ENCODE measurements at regions not wholly inside any gene's neighbourhood (a gene's known extent, or its start where the extent isn't known, plus 50 kb on each side); places are given as distances from the start of the nearest gene placed in this dataset.

DNA sequence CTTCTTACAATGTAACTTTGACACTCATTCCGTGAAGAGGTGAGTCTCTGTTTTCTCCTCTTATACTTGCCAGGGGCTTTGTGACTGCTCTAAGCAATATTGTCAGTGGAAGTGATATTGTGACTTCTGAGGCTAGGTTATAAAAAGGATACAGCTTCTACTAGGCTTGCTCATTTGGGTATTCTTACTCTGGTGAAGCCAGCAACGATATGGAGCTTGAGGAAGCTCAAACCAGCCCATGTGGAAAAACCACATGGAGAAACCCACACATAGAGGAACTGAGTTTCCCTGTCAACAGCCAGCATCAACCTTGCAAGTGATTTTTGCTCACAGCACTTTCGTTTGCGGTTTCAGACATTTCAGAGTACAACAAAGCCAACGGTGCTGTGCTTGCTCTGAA is 149.6 kb upstream of the SEMA3E start:
- WGBS, 2 donors (ENCODE audit: low coverage in 1 of 2), result 80 to 86% methylated on average over 2 to 4 of the region's 5 CpGs
- no peak for TF ChIP-seq EP300 (IDR thresholded peaks at IDR 0.05)
- TF ChIP-seq, protein P1, sequence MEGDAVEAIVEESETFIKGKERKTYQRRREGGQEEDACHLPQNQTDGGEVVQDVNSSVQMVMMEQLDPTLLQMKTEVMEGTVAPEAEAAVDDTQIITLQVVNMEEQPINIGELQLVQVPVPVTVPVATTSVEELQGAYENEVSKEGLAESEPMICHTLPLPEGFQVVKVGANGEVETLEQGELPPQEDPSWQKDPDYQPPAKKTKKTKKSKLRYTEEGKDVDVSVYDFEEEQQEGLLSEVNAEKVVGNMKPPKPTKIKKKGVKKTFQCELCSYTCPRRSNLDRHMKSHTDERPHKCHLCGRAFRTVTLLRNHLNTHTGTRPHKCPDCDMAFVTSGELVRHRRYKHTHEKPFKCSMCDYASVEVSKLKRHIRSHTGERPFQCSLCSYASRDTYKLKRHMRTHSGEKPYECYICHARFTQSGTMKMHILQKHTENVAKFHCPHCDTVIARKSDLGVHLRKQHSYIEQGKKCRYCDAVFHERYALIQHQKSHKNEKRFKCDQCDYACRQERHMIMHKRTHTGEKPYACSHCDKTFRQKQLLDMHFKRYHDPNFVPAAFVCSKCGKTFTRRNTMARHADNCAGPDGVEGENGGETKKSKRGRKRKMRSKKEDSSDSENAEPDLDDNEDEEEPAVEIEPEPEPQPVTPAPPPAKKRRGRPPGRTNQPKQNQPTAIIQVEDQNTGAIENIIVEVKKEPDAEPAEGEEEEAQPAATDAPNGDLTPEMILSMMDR (IDR thresholded peaks at IDR 0.05), result no peak
- TF ChIP-seq POLR2AphosphoS5 (IDR thresholded peaks at IDR 0.05), result no peak
- no peak for TF ChIP-seq POLR2A (IDR thresholded peaks at IDR 0.05)
- no peak for ATAC-seq
- Histone ChIP-seq H3K27ac (no peak overlapping the region), H3K9me3 (no peaks in the 10 kb centered on the region), H3K27me3 (no peaks in the 10 kb centered on the region), H3K4me1 (no peaks in the 10 kb centered on the region), H3K4me3 (no peak overlapping the region), H3K36me3 (no peaks in the 10 kb centered on the region)

DNA sequence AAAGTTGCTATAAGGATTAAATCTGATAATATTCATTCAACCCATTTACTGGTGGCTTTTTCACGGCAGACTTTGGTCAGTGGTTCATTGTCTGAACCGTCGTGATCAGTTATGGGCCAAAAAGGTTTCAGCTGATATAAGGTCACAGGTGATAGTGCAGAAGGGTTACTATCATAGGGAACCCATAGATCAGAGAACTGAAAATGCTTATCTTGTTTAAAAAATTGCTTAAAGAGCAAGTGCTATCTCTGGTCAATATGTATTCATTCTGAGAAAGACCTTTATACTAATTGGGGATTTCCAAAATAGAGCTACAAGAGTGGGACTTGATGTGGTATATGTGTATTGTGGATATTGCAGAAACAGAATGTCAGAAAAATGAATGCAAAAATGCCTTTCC is 147.8 kb upstream of the SEMA3E start:
- Histone ChIP-seq H3K4me1 (no peaks in the 10 kb centered on the region), H3K36me3 (no peaks in the 10 kb centered on the region), H3K4me3 (no peak overlapping the region), H3K27ac (no peak overlapping the region), H3K27me3 (no peaks in the 10 kb centered on the region), H3K9me3 (no peaks in the 10 kb centered on the region)
- WGBS, 2 donors (ENCODE audit: low coverage in 1 of 2), result 77 to 93% methylated on average over 3 of the region's 3 CpGs
- ATAC-seq, result no peak
- TF ChIP-seq POLR2A (IDR thresholded peaks at IDR 0.05) (no peak), POLR2AphosphoS5 (IDR thresholded peaks at IDR 0.05) (no peak), EP300 (IDR thresholded peaks at IDR 0.05) (no peak)
- TF ChIP-seq, protein P1 (IDR thresholded peaks at IDR 0.05), result no peak

DNA sequence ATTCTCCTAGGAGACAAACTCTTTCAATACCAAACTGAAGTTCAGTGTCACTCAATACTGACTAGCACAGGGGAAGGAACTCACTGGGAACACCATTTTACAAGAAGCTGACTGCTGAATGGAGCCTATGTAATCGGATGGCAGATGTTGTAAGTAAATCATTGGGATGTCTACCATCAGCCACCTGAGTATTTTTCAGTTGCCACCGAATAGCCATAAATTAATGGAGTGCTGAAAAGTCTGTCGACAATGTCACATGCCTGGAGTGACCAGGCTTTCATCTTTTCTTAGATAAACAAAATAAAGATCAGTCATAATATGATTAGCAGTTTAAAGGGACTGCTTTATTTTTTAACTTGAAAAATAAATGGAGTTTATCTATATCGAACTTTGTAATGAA is 145.9 kb upstream of the SEMA3E start:
- Histone ChIP-seq H3K4me3 (no peak overlapping the region), H3K27ac (no peak overlapping the region)
- TF ChIP-seq, protein P1 (IDR thresholded peaks at IDR 0.05), result no peak
- no peak for TF ChIP-seq POLR2A (IDR thresholded peaks at IDR 0.05)
- TF ChIP-seq EP300 (IDR thresholded peaks at IDR 0.05), result no peak
- TF ChIP-seq POLR2AphosphoS5 (IDR thresholded peaks at IDR 0.05), result no peak

DNA sequence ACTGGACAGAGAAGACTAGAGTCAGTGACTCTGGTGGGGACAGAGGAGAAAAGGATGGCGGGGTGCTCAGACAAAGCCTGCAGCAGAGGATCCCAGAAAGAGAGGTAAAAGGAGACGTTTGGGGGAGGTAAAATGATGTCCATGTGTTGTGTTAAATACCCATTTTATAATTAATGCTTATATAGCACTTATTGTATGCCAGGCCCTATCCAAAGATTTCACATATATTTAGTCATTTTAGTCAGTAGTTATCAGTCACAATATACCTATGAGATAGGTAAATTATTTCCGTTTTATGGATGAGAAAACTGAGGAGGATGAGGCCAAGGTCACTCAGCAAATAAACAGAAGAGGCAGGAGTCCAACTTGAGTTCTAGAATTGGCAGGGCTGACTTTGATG is 144.6 kb upstream of the SEMA3E start:
- Histone ChIP-seq H3K4me1 (no peaks in the 10 kb centered on the region), H3K36me3 (no peaks in the 10 kb centered on the region), H3K27ac (no peak overlapping the region), H3K9me3 (no peaks in the 10 kb centered on the region), H3K27me3 (no peaks in the 10 kb centered on the region), H3K4me3 (no peak overlapping the region)
- no peak for ATAC-seq
- no peak for TF ChIP-seq EP300 (IDR thresholded peaks at IDR 0.05)
- no peak for TF ChIP-seq POLR2A (IDR thresholded peaks at IDR 0.05)
- TF ChIP-seq, protein P1 (IDR thresholded peaks at IDR 0.05), result no peak
- no peak for TF ChIP-seq POLR2AphosphoS5 (IDR thresholded peaks at IDR 0.05)
- 66 to 79% methylated on average over 3 of the region's 3 CpGs for WGBS, 2 donors (ENCODE audit: low coverage in 1 of 2)

More for the DNA sequence above, 145.9 kb upstream of the SEMA3E start:
- Histone ChIP-seq H3K9me3 (no peaks in the 10 kb centered on the region), H3K4me1 (no peaks in the 10 kb centered on the region), H3K27me3 (no peaks in the 10 kb centered on the region), H3K36me3 (no peaks in the 10 kb centered on the region)
- 47 to 69% methylated on average over 4 of the region's 4 CpGs for WGBS, 2 donors (ENCODE audit: low coverage in 1 of 2)
- no peak for ATAC-seq

DNA sequence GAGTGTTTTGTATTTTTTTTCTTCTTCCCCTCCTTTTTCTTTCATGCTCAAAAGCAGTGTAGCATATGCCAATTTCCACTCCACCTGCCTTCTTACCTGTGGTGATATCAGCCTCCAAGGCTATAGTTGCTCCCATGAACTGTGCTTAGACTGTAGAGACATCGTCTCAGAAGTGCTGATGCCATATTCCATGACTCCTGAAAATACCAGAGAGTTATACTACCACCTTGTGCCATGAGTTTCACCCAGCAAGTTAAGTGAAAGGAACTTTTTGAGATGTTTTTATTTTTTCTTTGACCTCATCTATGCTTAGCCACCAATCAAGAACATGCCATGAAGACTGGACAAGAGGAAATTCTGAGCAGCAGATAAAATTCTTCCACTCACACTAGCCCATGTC is 142.8 kb upstream of the SEMA3E start:
- TF ChIP-seq POLR2AphosphoS5 (IDR thresholded peaks at IDR 0.05) (no peak), POLR2A (IDR thresholded peaks at IDR 0.05) (no peak), EP300 (IDR thresholded peaks at IDR 0.05) (no peak)
- TF ChIP-seq, protein P1 (IDR thresholded peaks at IDR 0.05), result no peak
- Histone ChIP-seq H3K4me3 (no peak overlapping the region), H3K27me3 (no peaks in the 10 kb centered on the region), H3K4me1 (no peaks in the 10 kb centered on the region), H3K27ac (no peak overlapping the region), H3K9me3 (no peaks in the 10 kb centered on the region), H3K36me3 (no peaks in the 10 kb centered on the region)
- ATAC-seq, result no peak
- 25% methylated on average over 1 of the region's 1 CpG; no CpG with 5 or more reads in 1 of the 2 donors for WGBS, 2 donors (ENCODE audit: low coverage in 1 of 2)

All from gastroesophageal sphincter (tissue), 4 donors.